Stromal cell of bone marrow (primary cell): ENCODE measurements at regions not wholly inside any gene's neighbourhood (a gene's known extent, or its start where the extent isn't known, plus 50 kb on each side); places are given as distances from the start of the nearest gene placed in this dataset.
"Not testable (repeated sequence)": the region's sequence is repeated elsewhere in the genome, so short reads cannot be mapped to it uniquely, and the experiment has no call there.

Experiments
- DNase-seq: peaks from one replicate; pipeline ENCODE4 v3.0.0-alpha.2; 2012; ENCODE audit warnings: low read depth

GRCh38 chr1:116851189-116851588 is 58.5 kb upstream of the PTGFRN start:
- not testable (repeated sequence) for DNase-seq

- DNase-seq: no peak
Observed at GRCh38 chr1:116851846-116852245, 57.9 kb upstream of the PTGFRN start.

- no peak for DNase-seq
Observed at GRCh38 chr1:116852367-116852766, 57.3 kb upstream of the PTGFRN start.

GRCh38 chr1:116852910-116853309 is 56.8 kb upstream of the PTGFRN start:
- DNase-seq: no peak

GRCh38 chr1:116853680-116854402 is 55.9 kb upstream of the PTGFRN start:
- peak; percentile 58 for DNase-seq

GRCh38 chr1:116854403-116854690 is 55.4 kb upstream of the PTGFRN start:
- no peak for DNase-seq

GRCh38 chr1:116854716-116855115 is 55.0 kb upstream of the PTGFRN start:
- DNase-seq: no peak

- DNase-seq: no peak
Observed at GRCh38 chr1:116855191-116855619, 54.5 kb upstream of the PTGFRN start.

- peak; percentile 66 for DNase-seq
Observed at GRCh38 chr1:116855773-116856201, 53.9 kb upstream of the PTGFRN start.

- DNase-seq: no peak
Observed at GRCh38 chr1:116856312-116856711, 53.4 kb upstream of the PTGFRN start.

- DNase-seq: no peak
Observed at GRCh38 chr1:116857092-116857491, 52.6 kb upstream of the PTGFRN start.
